Testis (tissue), 2 donors: ENCODE measurements at regions not wholly inside any gene's neighbourhood (a gene's known extent, or its start where the extent isn't known, plus 50 kb on each side); places are given as distances from the start of the nearest gene placed in this dataset.

ENCODE experiments used
- CTCF ChIP-seq, 3 experiments: fragments of 450-650 bp in 2 of 3; fragments of 200-600 bp in 1 of 3; sonication (generic) in 1 of 3; IDR thresholded peaks; one replicate each; pipeline ENCODE4 v1.5.1; 2016 to 2019; ENCODE audit warnings: antibody characterized with exemption in 3 of 3, mild to moderate bottlenecking in 2 of 3, moderate library complexity in 1 of 3
- POLR2A ChIP-seq: fragments of 450-650 bp; IDR thresholded peaks from one replicate; pipeline ENCODE4 v1.6.1; 2017; ENCODE audit warnings: antibody characterized with exemption, mild to moderate bottlenecking, moderate library complexity

DNA sequence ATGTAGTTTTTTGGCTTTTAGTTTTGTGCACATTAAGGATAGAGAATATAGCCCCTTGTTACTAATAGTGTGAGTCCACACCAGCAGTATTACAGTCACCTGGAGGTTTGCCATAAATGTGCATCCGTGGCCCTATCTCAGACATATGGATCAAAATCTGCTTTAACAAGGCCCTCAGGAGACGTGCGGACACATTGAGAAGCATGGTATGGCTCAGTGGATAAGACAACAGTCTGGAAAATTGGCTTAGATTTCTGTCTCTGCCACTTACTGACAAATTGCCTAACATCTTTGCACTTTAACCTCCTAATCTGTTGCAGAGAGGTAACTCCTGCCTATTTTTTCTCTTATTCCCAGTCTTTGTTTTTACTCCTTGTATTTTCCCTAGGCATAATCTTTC, 307.2 kb upstream of the DLGAP1 start:
- TF ChIP-seq POLR2A: no peak
- TF ChIP-seq CTCF (IDR thresholded peaks at IDR 0.05): no peak
